ENCODE measurements at regions not wholly inside any gene's neighbourhood (a gene's known extent, or its start where the extent isn't known, plus 50 kb on each side); places are given as distances from the start of the nearest gene placed in this dataset.

- Histone ChIP-seq H3K4me3 (ENCODE audit: low read length) (no peak overlapping the region), H3K9me2 (replicated peaks; ENCODE audit: low read length) (no peaks in the 10 kb centered on the region), H3K36me3 (ENCODE audit: low read depth, low read length) (no peaks in the 10 kb centered on the region), H3K9me3 (ENCODE audit: low read length) (no peaks in the 10 kb centered on the region), H3K4me2 (ENCODE audit: low read length) (no peak overlapping the region), H3K79me2 (ENCODE audit: low read length) (no peaks in the 10 kb centered on the region), H4K20me1 (ENCODE audit: low read length) (no peaks in the 10 kb centered on the region), H3K27ac (ENCODE audit: low read length) (no peak overlapping the region), H3F3A (ENCODE audit: low read length, unreplicated experiment) (no peaks in the 10 kb centered on the region), H3K4me1 (ENCODE audit: insufficient read depth, low read length) (peaks cover 13% of the 10 kb centered on the region; the same call in 1 of the 2 replicates), H2AFZ (ENCODE audit: low read length) (no peak overlapping the region), H3K27me3 (ENCODE audit: low read length) (no peaks in the 10 kb centered on the region), H3K9ac (ENCODE audit: low read length) (no peak overlapping the region)
- intact Hi-C loops (cut with micrococcal nuclease), result no loop called here
- no TSS peak for BruUV-seq (replicated peaks)
- ChIA-PET CTCF (no interaction called here), POLR2A (ENCODE audit: unreplicated experiment) (no interaction called here)
- DNase-seq, result no peak
- TF ChIP-seq EZH2phosphoT487 (IDR thresholded peaks at IDR 0.05; ENCODE audit: borderline replicate concordance, low read length), result no peak
- TF ChIP-seq EZH2 (IDR thresholded peaks at IDR 0.05; ENCODE audit: low read length, unreplicated experiment), result no peak
- no peak for TF ChIP-seq CTCF (conservative IDR thresholded peaks at IDR 0.05; ENCODE audit: low read depth, low read length)
- no peak for ATAC-seq
These were observed 1887.8 kb upstream of the CELF4 start for GRCh38 chr18:39453356-39453755.

DNA sequence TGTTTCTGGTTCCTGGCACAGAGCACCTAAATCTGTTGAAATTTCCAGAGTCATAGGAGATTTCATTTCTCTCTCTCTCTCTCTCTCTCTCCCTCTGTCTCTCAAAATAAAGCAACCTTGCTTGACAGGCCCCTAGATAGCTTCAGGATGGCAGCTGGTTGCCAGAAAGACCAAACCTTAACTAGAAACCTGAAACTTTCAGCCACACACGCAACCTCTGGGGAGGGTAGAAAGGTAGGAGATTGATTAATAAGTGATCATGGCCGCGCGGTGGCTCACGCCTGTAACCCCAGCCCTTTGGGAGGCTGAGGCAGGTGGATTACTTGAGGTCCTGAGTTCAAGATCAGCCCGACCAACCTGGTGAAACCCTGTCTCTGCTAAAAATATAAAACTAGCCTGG lies 1885.4 kb upstream of the CELF4 start:
- no peaks in the 10 kb centered on the region for H3K27me3 ChIP-seq (ENCODE audit: low read length)
- no peaks in the 10 kb centered on the region for H3K79me2 ChIP-seq (ENCODE audit: low read length)
- no peak for TF ChIP-seq EZH2phosphoT487 (IDR thresholded peaks at IDR 0.05; ENCODE audit: borderline replicate concordance, low read length)
- no peak for TF ChIP-seq EZH2 (IDR thresholded peaks at IDR 0.05; ENCODE audit: low read length, unreplicated experiment)
- TF ChIP-seq CTCF (conservative IDR thresholded peaks at IDR 0.05; ENCODE audit: low read depth, low read length), result no peak
- CTCF ChIA-PET, result no interaction called here
- no TSS peak for BruUV-seq (replicated peaks)
- ATAC-seq, result no peak
- H3K9me2 ChIP-seq (replicated peaks; ENCODE audit: low read length), result no peaks in the 10 kb centered on the region
- H3K9ac ChIP-seq (ENCODE audit: low read length), result no peak overlapping the region
- no peak overlapping the region for H3K4me3 ChIP-seq (ENCODE audit: low read length)
- H3F3A ChIP-seq (ENCODE audit: low read length, unreplicated experiment), result no peaks in the 10 kb centered on the region
- intact Hi-C loops (cut with micrococcal nuclease), result no loop called here
- H3K4me1 ChIP-seq (ENCODE audit: insufficient read depth, low read length), result peaks cover 13% of the 10 kb centered on the region; the same call in 1 of the 2 replicates
- H3K4me2 ChIP-seq (ENCODE audit: low read length), result no peak overlapping the region
- no peaks in the 10 kb centered on the region for H3K9me3 ChIP-seq (ENCODE audit: low read length)
- POLR2A ChIA-PET (ENCODE audit: unreplicated experiment), result no interaction called here
- no peaks in the 10 kb centered on the region for H3K36me3 ChIP-seq (ENCODE audit: low read depth, low read length)
- no peak overlapping the region for H3K27ac ChIP-seq (ENCODE audit: low read length)
- no peak overlapping the region for H2AFZ ChIP-seq (ENCODE audit: low read length)
- H4K20me1 ChIP-seq (ENCODE audit: low read length), result no peaks in the 10 kb centered on the region
- no peak for DNase-seq

- no peak overlapping the region for H3K27ac ChIP-seq (ENCODE audit: low read length)
- no peaks in the 10 kb centered on the region for H3K27me3 ChIP-seq (ENCODE audit: low read length)
- ChIA-PET POLR2A (ENCODE audit: unreplicated experiment) (no interaction called here), CTCF (no interaction called here)
- no peak overlapping the region for H3K9ac ChIP-seq (ENCODE audit: low read length)
- H3F3A ChIP-seq (ENCODE audit: low read length, unreplicated experiment), result no peaks in the 10 kb centered on the region
- H3K9me2 ChIP-seq (replicated peaks; ENCODE audit: low read length), result no peaks in the 10 kb centered on the region
- BruUV-seq (replicated peaks), result no TSS peak
- H3K4me2 ChIP-seq (ENCODE audit: low read length), result no peak overlapping the region
- H3K9me3 ChIP-seq (ENCODE audit: low read length), result no peaks in the 10 kb centered on the region
- H3K79me2 ChIP-seq (ENCODE audit: low read length), result no peaks in the 10 kb centered on the region
- no peak overlapping the region for H3K4me3 ChIP-seq (ENCODE audit: low read length)
- no peaks in the 10 kb centered on the region for H3K36me3 ChIP-seq (ENCODE audit: low read depth, low read length)
- H4K20me1 ChIP-seq (ENCODE audit: low read length), result no peaks in the 10 kb centered on the region
- DNase-seq (no peak), ATAC-seq (no peak)
- no peak for TF ChIP-seq EZH2phosphoT487 (IDR thresholded peaks at IDR 0.05; ENCODE audit: borderline replicate concordance, low read length)
- TF ChIP-seq EZH2 (IDR thresholded peaks at IDR 0.05; ENCODE audit: low read length, unreplicated experiment), result no peak
- TF ChIP-seq CTCF (conservative IDR thresholded peaks at IDR 0.05; ENCODE audit: low read depth, low read length), result no peak
- intact Hi-C loops (cut with micrococcal nuclease), result loop anchor here (2.0 kb wide), 1 partner anchor 35 kb away; no protein-coding TSS in a partner anchor
- H2AFZ ChIP-seq (ENCODE audit: low read length), result no peak overlapping the region
- peaks cover 3% of the 10 kb centered on the region; the same call in 1 of the 2 replicates for H3K4me1 ChIP-seq (ENCODE audit: insufficient read depth, low read length)
These were observed 1884.0 kb upstream of the CELF4 start for GRCh38 chr18:39449566-39449965.
